Smooth muscle cell (in vitro differentiated cells): ENCODE measurements at regions not wholly inside any gene's neighbourhood (a gene's known extent, or its start where the extent isn't known, plus 50 kb on each side); places are given as distances from the start of the nearest gene placed in this dataset.
A peak's percentile ranks its signal among the peaks of the same experiment; 100 is the strongest.
"Not testable (repeated sequence)": the region's sequence is repeated elsewhere in the genome, so short reads cannot be mapped to it uniquely, and the experiment has no call there.

Experiments
- DNase-seq: peaks from one replicate; lab custom pipeline; 2025; ENCODE audit not compliant: unreplicated experiment; lab: John Stamatoyannopoulos, UW
- H2AFZ ChIP-seq: fragments of 200-600 bp; sonication (generic); 2 replicates; pipeline ENCODE4 v1.6.0; 2016; ENCODE audit warnings: antibody characterized with exemption, low read depth, mild to moderate bottlenecking
- H3F3A ChIP-seq: fragments of 200-600 bp; sonication (generic); 2 replicates; pipeline ENCODE4 v1.6.0; 2017; ENCODE audit warnings: antibody characterized with exemption, low read depth
- H3K27ac ChIP-seq: fragments of 200-600 bp; sonication (generic); 2 replicates; pipeline ENCODE4 v1.5.1; 2016; ENCODE audit warnings: low read depth, mild to moderate bottlenecking
- H3K27me3 ChIP-seq: fragments of 200-600 bp; sonication (generic); 2 replicates; pipeline ENCODE4 v1.6.1; 2016; ENCODE audit warnings: low read depth, mild to moderate bottlenecking
- H3K36me3 ChIP-seq: fragments of 200-600 bp; sonication (generic); 2 replicates; pipeline ENCODE4 v1.5.1; 2016; ENCODE audit warnings: low read depth
- H3K4me1 ChIP-seq: fragments of 200-600 bp; sonication (generic); 2 replicates; pipeline ENCODE4 v1.5.1; 2016; ENCODE audit warnings: low read depth
- H3K4me2 ChIP-seq: fragments of 200-600 bp; sonication (generic); 2 replicates; pipeline ENCODE4 v1.6.0; 2016; ENCODE audit warnings: mild to moderate bottlenecking
- H3K4me3 ChIP-seq: fragments of 200-600 bp; sonication (generic); 2 replicates; pipeline ENCODE4 v1.5.1; 2016; ENCODE audit warnings: mild to moderate bottlenecking
- H3K79me2 ChIP-seq: fragments of 200-600 bp; sonication (generic); 2 replicates; pipeline ENCODE4 v1.6.0; 2016; ENCODE audit warnings: low read depth, mild to moderate bottlenecking
- H3K9ac ChIP-seq: fragments of 200-600 bp; sonication (generic); 2 replicates; pipeline ENCODE4 v1.6.0; 2016; ENCODE audit warnings: low read depth
- H3K9me3 ChIP-seq: fragments of 200-600 bp; sonication (generic); replicated peaks from 2 replicates; pipeline ENCODE4 v1.5.1; 2016; ENCODE audit warnings: low read depth
- H4K20me1 ChIP-seq: fragments of 200-600 bp; sonication (generic); 2 replicates; pipeline ENCODE4 v1.6.0; 2016; ENCODE audit warnings: low read depth
- CTCF ChIP-seq: fragments of 200-600 bp; sonication (generic); IDR thresholded peaks from 2 replicates; pipeline ENCODE4 v1.5.1; 2017; ENCODE audit warnings: borderline replicate concordance, mild to moderate bottlenecking, antibody characterized with exemption; ENCODE audit not compliant: insufficient read depth, poor library complexity, severe bottlenecking
- WGBS: methylation state at CpG from one replicate; pipeline ENCODE4 v1.1.7; 2016; ENCODE audit warnings: low lambda C conversion rate; 5-methylcytosine and 5-hydroxymethylcytosine counted together

DNA sequence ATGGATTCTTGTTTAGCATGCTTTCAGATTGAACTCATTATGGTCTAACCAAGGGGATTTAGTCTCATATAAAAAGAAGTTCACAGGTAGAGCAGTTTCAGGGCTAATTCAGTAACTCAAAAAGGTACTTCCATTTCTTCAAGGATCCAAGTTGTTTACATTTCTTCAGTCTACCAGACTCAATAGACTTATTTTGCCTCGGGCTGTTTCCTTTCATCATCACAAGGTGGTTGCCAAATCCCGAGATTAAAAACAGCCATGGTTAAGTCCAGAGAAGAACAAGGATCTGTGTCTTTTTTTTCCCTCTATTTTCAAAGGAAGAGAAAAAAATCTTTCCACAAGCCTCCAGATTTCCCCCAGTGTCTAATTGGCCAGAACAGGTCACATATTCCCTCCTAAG lies 69.8 kb upstream of the SNX9 start:
- H2AFZ ChIP-seq = no peak overlapping the region

DNA sequence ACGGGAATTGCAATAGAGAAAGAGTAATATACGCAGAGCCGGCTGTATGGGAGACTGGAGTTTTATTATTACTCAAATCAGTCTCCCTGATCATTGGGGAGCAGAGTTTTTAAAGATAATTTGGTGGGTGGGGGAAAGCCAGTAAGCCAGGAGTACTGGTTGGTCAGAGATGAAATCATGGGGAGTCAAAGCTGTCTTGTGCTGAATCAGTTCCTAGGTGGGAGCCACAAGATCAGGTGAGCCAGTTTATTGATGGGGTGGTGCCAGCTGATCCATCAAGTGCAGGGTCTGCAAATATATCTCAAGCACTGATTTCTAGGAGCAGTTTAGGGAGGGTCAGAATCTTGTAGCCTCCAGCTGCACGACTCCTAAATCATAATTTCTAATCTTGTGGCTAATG lies 69.2 kb upstream of the SNX9 start:
- not testable (repeated sequence) for H3K79me2 ChIP-seq, H3K4me2 ChIP-seq, H3K4me1 ChIP-seq, H3K27me3 ChIP-seq, H3K9me3 ChIP-seq, H3K27ac ChIP-seq, H4K20me1 ChIP-seq, H3K4me3 ChIP-seq, H2AFZ ChIP-seq, H3K36me3 ChIP-seq, DNase-seq, H3F3A ChIP-seq, H3K9ac ChIP-seq
- WGBS = over 99% methylated on average over 4 of the region's 4 CpGs

More for the DNA sequence above, 69.8 kb upstream of the SNX9 start:
- whole genome bisulfite sequencing = 58% methylated on average over 2 of the region's 2 CpGs
- H3K27me3 ChIP-seq = no peaks in the 10 kb centered on the region
- H3K4me3 ChIP-seq = no peak overlapping the region
- H3K9me3 ChIP-seq = no peaks in the 10 kb centered on the region
- no peak overlapping the region for H3K9ac ChIP-seq
- H3K27ac ChIP-seq = no peak overlapping the region
- H3K4me1 ChIP-seq = peaks cover 8% of the 10 kb centered on the region
- no peak overlapping the region for H3K4me2 ChIP-seq
- H4K20me1 ChIP-seq = no peaks in the 10 kb centered on the region
- TF ChIP-seq CTCF = no peak
- no peaks in the 10 kb centered on the region for H3K36me3 ChIP-seq
- DNase-seq = no peak
- H3F3A ChIP-seq = peaks cover 3% of the 10 kb centered on the region
- no peaks in the 10 kb centered on the region for H3K79me2 ChIP-seq

- Histone ChIP-seq H3F3A (peaks cover 3% of the 10 kb centered on the region), H3K27me3 (no peaks in the 10 kb centered on the region), H3K27ac (no peak overlapping the region), H3K79me2 (no peaks in the 10 kb centered on the region), H3K4me3 (no peak overlapping the region), H3K36me3 (no peaks in the 10 kb centered on the region), H3K4me1 (peaks cover 8% of the 10 kb centered on the region), H2AFZ (no peak overlapping the region), H3K9ac (no peak overlapping the region), H4K20me1 (no peaks in the 10 kb centered on the region), H3K4me2 (no peak overlapping the region), H3K9me3 (no peaks in the 10 kb centered on the region)
- DNase-seq = no peak
- TF ChIP-seq CTCF = no peak
- whole genome bisulfite sequencing = over 99% methylated on average over 7 of the region's 7 CpGs
Observed at GRCh38 chr6:157754351-157754750, 68.7 kb upstream of the SNX9 start.

GRCh38 chr6:157755032-157755745 lies 67.9 kb upstream of the SNX9 start:
- H3K79me2 ChIP-seq = no peaks in the 10 kb centered on the region
- H3K27ac ChIP-seq = peak overlapping the region; percentile 12
- H3K9me3 ChIP-seq = no peaks in the 10 kb centered on the region
- WGBS = 61% methylated on average over 12 of the region's 12 CpGs
- no peak overlapping the region for H3K9ac ChIP-seq
- no peaks in the 10 kb centered on the region for H4K20me1 ChIP-seq
- H3K4me1 ChIP-seq = peaks cover 8% of the 10 kb centered on the region
- TF ChIP-seq CTCF = no peak
- no peaks in the 10 kb centered on the region for H3K36me3 ChIP-seq
- H3K4me2 ChIP-seq = no peak overlapping the region
- no peak overlapping the region for H3K4me3 ChIP-seq
- DNase-seq = no peak
- H3F3A ChIP-seq = peaks cover 4% of the 10 kb centered on the region
- H2AFZ ChIP-seq = no peak overlapping the region
- H3K27me3 ChIP-seq = no peaks in the 10 kb centered on the region
